ENCODE measurements at regions not wholly inside any gene's neighbourhood (a gene's known extent, or its start where the extent isn't known, plus 50 kb on each side); places are given as distances from the start of the nearest gene placed in this dataset.

DNA sequence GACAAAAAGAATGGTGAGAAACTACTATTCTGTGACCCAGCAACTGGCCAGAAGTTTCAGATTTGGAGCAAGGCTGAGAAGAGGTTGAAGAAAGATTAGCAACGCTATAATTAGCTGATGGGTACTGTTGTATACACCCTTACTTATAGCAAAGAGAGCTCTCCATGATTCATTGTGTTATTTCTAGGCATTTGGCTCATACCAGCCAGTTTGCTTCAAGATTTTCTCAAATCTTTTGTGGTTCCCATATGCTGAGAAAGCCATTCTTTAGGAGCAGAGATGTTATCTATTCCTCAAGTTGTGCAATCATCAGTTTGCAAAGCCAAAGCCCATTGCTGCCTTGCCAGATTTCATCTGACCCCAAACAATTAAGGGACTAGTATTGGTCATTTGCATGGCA is 179.4 kb downstream of the ETS1 start:
- DNase-seq = peak; percentile 72 to 73

DNA sequence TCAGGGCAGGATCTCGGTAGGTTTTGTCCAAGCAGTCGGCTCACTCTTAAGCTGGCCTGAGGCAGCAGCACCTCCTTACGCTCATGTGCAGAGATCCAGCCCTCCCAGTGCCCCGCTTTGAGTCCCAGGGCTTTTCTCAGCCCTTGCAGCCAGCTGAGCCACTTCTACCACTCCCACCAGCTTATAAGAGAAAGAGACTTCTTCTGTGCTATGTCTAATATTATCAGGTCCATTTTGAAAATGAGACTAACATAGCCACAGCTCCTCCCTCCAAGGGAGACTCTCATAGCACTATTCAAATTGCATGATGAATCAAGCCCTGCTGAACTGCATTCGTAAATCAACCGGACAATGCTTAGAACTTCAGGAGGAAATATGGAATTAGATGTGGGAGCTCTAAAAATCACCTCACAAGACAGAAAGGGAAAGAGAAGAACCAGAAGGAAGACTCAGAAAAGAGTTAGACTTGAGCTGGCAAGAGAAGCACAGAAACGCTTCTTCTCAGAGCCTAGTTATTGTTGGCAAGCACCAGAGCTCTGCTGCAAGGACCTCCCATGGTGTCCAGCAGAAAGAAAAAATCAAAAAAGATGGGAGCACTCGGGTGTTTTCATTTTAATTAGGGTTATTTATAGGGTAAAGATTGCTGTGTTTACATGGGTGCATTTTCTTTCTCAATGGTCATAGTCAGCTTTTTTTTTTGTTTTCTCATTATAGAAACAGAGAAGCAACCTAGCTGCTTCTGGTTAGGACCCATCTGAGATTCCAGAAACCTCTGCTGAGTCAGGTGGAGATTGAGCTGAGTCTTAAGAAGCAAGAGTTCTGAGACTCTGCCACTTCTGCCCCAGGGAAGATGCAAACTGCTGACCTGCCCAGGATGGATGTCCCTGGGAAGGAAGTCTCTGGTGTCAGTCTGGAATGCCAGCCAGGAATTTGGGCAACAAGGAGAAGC is 181.4 kb downstream of the ETS1 start:
- no peak for DNase-seq

DNA sequence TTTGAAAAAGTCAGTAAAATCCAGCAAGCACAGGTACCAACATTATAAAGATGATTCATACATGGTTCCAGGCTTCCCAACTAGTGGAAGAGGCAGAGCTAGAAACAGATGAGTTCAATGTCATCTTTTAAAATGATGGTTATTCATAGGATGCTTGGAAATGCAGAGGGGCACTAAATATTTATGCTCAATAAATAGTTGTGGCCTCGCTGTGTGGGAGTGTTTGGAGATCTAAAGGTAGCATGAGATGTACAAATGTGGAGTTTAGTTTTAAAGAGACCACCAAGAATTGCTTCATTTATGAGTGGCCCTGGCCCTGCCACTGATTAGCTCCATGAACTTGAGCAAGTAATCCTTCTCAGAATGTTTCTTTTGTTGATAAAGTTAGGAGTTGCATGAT is 182.2 kb downstream of the ETS1 start:
- no peak for DNase-seq

DNA sequence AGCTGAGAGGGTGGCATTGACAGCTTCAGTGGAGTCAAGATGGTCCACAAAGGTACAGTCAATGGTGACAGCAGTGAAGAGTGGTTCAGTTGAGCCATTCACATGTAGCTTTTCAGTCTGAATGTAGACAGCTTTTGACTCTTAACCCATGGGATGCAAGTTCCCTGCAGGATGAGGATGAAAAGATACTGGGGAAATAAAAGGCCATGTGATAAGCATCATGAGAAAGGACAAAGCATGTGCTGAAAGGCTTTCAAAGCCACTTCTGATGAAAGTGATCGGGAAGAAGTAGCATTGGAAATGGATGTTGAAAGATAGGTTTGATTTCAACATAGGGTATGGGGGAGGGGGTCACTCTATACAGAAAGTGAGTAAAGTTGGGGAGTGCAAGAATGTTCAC is 182.9 kb downstream of the ETS1 start:
- no peak for DNase-seq

DNA sequence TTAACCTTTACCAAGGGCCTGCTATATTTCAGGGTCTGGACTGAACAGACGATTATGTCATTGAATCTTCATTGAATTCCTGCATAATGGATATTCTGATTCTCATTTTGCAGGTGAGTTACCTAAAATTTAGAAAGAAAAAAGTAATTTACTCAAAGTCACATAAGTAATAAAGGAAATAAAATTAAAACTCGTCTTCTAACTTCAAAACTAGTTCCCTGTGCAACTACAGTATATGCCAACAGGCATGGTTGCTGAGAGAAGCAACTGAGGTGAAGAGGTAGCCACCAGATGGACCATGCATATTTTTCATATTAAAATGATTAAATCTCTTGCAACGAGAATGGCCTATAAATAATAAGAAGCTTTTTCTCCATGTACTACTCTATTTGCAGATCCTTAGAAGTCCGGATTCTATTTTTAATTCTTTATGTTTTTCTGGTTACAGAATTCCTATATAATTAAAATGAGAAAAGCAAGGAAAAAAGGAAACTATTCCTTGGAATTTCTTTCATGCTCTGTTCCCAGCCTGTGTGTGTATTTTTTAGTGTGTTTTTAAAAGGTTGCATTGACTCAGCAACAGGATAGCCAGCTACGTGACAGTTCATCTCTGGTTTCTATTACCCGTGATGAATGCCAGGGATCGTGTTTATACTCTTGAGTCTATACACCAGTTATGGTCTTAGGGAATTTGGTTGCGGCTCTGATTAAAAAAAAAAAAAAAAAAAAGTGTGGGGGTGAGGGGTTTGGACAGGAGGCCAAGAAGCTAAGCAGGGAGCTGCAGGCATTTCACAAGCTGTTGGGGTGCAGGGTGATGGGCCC is 186.8 kb downstream of the ETS1 start:
- DNase-seq = no peak

DNA sequence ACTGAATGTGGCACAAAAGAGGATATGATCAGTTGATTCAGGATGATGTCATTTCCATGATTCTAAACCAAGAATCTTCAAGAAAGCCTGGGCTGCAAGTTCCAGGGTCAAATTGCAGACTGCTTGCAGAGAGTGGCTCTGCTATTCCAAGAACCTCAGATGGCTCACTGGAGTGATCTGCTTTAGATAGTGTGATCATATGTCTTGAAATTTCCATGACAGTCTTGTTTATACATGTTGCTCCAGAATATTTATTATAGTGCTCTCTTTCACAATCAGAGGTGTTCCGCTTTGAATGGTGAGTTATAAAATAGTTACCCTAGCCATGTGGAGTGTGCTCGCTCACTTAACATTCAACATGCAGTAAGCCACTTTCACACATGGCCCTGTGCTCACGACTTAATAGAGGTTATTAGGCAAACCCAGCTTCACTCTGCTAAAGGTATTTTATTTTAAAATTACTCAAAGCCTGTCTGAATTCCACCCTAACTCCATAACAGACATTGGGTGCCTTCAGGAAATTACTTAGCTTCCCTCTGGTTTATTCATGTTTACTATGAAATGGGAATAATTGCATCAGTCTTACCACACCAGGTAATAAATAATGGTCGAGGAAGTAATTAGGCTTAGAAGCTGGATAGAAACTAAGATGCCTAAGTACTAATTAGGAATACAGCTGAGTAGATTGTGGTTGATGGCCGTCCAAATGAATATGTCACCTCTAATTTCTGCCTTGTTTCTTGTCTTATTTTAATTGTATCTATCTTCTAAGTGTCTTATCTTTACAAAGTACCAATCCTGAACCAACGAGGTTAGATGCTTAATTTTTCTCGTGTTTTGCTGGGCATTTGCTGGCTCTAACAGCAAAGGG is 187.9 kb downstream of the ETS1 start:
- no peak for DNase-seq

DNA sequence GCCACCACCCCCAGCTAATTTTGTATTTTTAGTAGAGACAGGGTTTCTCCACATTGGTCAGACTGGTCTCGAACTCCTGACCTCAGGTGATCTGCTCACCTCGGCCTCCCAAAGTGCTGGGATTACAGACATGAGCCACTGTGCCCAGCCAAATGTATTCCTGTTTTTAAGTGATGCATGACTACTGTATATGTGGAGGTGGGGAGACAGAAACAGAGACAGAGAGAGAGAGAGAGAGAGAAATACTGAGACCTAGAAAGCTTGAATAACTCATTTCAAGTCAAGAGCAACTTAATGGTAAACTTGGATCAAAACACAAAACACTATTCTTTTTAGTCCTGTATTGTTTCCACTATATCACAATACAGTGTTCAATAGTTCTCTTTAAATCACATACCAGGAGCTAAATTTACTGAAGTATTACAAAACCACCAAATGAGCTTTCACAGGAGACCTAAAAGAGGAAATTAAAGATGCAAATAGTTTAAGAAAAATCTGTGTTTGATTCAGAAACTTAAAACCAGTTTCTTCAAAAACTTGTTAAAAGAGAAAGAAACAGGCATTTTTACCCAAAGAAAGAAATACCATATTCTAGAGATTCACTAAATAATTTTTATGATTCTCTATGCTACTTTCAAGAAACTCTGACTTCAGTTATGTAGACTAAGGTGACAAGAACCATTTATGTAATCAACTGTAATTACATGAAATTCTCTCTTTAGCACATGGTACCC is 188.7 kb downstream of the ETS1 start:
- DNase-seq = no peak

DNA sequence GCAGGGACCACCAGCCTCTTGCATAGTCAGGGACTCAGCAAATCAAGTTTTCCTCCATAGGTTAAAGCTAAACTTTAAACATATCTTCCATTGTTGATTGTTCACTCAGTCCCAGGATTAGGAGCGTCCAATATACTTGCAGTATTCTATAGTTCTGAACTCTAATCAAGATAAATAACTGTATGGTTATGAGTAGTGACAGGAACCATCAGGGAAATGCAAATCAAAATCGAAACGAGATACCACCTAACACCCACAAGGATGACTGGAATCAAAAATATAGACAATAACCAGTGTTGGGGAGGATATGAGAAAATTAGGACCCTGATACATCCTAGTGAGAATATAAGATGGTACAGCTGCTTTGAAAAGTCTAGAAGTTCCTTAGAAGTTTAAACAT is 190.0 kb downstream of the ETS1 start:
- DNase-seq = no peak

DNA sequence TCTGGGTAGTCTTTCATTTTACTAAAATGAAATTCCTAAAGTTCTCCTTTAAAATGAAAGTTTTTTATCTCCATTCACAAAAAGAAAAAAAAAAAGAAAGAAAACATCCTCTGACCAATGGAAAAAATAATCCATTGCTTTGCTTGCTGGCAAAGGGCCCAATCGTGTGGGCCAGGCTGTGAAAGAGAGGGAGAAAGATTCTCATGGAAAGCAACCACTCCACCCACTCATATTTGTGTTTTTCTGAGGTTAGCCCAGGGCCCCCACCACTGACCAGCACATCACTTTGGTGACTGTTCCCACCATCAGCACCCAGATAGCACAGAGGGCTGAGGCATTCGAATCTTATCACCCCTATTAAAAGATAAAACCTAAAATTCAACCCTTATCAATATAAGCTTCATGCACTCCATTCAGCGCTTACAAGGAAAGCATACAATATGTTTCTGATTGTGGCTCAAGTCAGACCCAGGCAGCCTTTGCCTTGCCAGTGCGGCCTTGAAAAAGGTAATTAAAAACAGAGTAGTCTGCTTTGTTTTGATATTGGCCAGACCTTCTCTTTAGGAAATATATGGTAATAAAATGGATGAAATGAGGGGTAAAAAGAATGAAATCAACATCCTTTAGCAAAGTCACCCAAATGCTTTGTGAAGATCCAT is 192.8 kb downstream of the ETS1 start:
- DNase-seq = no peak

DNA sequence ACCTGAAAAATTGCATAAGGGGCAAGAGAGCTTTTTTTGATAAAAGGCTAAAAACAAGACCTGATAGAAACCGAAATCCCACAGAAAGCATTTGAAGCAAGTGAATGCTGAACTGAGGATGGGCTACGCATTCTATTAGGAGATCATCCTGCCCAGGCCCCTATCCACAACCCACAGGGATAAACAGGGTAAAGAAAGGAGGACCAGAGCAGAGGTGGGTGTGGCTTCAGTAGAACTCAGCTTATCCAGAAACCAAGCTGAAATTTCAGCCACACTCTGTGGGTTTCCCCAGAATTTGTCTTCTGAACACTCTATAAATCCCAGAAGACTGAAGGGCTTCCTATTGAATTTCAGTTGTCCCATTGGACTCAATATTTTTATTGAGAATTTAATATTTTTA is 195.1 kb downstream of the ETS1 start:
- DNase-seq = no peak

DNA sequence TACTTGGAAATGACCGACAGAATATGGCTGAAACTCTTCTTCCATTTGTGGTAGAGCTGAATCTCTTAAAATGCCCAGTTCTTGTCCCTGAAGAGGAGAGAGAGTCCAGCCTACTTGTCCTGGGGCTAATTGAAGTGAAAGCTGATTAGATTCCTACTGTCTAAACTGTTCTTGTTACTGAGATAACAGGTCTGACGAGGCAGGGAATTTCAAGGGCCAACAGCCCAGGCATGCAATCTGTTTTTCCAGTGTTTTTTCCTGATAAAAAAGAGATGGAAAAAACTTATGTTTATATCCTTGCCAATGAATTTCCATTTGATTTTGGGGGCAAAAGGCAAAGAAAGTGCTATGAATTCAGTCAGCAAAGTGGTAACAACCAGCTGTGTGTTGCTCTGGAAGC is 195.5 kb downstream of the ETS1 start:
- DNase-seq = no peak

DNA sequence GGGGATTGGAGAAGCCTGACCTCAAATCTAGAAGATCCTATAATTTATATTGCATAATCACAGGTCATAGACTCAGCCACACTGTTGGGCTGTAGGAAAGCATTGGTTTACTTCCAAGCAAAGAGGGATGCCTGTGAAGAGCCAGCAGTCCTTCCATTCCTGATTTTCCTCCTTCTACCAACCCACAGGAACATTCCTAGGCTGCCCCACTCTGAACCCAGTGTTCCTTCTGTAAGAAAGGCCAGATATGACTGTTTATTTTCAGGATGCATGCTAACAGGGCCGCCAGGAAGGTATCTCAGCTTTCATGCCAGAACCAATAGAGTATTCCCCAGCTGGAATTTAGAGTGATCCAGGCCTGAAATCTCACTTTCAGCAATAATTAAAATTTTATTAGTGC is 197.1 kb downstream of the ETS1 start:
- no peak for DNase-seq

DNA sequence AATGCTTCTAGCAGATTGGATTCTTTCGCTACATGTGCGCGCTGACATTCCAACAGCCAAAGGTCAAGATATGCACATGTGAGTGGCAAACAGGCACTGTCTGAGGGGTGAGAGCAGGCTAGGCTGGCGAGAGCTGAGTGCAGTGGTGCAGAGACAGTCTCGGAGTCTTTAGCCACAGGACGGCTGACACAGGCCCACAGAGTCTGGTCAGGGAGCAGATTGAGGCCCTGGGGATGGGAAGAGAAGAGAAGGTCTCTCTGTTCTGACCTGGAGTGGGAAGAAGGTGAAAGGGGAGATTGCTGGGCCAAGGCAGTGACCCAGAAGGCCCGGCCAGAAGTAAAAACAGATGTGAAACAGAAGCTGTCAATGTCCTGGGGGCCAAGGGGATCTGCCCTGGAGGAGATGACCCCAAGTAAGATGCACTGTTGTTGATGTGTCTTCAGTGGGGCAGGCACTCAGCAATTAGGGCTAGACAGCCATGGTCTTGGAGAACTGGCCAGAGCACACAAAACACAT is 197.8 kb downstream of the ETS1 start:
- no peak for DNase-seq

DNA sequence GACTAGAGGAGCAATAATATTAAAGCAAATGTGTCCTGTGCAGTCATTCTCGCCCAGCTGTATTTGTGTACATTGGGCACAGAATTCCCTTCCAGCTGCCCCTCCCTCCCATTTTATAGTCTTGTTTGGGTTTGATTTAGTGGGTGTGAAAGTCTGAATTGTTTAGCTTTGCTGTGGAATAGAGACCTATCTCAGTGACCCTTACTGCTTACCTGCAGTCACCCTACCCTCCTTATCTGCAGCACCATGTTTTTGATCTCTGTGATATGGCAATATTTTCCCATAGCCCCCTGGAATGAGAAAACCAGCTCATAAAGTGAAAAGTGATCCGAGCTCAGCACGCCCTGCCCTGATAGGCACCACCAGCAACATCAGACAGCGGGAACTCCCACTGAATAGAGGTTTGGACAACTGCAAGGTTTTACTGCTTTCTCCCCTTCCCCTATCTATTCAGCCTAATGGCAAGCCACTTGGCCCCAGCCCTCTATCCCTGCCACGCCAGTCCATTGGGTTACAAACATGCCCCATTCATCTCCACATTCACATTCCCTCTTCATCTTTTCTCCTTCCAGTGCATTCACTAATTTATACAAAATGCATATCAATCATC is 199.0 kb downstream of the ETS1 start:
- no peak for DNase-seq

DNA sequence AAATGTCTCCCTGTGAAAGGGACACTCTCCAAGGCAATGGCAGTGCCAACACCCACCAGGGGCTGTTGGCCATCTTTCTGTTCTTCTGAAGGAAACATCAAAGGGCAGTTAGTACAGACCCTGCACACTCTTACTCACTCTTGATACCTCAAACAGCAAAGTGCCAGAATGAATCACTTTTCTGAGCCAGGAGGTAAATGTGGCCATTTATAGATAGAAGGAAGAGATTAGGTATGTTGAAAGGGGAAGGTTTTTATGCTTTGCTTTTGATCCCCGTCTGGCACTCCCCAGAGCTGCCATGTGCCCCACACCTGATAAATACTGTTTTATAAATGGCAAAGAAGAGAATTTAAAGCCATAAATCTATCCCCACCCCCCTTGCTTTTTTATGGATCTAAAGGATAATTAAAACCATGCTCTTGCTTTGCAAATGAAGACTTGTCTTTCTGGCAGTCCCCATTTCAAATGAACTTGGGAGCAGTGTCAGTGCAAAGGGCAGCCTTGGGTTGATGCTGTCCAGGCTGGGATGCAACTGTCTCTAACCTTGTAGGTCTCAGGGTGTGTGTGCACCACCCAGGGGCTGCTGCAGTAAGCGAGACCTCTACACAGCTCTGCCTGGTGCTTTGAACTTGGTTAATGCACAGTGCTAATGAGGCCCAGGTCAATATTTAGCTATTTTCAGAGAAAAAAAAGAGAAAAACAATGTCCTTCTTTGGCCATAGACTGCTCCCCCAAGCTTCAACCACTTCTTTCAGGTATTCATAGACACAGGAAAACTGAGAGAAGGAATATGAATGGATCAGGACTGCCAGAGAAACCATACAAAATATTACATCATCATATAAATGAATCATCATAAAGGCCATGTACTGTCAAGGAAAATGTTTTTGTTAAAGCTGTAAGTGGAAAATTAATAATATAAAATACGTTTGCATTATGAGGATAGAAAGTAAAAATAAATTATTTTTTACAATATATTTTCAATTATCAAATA is 207.5 kb downstream of the ETS1 start:
- DNase-seq = no peak

DNA sequence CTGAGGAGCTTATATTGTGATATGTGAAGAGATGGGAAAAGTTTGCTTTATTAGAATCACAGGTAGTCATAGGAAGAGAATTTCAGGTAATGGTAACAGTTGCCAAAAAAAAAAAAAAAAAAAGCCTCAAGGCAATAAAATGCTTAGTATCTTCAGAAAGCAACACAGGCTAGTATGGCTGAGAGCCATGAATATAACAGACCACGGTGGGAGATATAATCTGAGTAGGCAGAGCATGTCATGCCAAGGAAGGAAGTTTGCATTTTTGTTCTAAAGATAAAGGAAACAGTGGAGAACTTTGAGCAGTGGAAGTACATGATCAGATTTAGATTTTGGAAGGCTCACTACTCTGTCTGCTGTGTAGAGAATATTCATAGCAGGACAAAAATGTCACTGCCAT is 211.4 kb downstream of the ETS1 start:
- no peak for DNase-seq

DNA sequence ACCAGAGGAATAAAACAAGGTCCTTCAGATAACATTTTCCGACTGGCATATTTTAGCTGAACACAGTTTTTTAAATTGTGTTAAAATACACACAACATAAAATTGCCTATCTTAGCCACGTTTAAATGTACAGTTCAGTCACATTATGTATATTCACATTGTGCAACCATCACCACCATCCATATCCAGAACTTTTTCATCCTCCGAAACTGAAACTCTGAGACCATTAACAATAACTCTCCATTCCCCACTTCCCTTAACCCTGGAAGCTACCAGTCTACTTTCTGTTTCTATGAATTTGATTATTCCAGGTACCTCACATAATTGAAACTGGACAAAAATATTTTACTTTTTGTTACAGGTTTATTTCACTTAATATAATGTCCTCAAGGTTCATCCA is 213.3 kb downstream of the ETS1 start:
- no peak for DNase-seq

DNA sequence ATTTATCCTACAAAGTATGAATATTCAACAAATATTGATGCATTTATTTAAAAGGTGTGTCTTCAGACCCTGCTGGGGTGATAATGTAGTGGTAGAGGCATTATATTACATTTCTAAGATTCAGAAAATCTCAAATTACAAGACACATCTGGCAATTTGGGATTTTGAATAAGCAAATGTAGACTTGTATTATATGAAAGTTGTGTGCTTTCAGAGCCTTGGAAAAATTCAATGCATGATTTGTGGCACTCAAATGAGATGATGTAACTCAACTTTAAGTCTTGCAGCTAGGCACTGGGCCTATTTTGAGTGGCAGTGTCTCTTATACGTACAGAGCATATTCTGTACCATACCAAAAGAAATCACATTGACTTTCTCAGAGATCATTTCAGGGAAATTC is 214.4 kb downstream of the ETS1 start:
- DNase-seq = no peak

DNA sequence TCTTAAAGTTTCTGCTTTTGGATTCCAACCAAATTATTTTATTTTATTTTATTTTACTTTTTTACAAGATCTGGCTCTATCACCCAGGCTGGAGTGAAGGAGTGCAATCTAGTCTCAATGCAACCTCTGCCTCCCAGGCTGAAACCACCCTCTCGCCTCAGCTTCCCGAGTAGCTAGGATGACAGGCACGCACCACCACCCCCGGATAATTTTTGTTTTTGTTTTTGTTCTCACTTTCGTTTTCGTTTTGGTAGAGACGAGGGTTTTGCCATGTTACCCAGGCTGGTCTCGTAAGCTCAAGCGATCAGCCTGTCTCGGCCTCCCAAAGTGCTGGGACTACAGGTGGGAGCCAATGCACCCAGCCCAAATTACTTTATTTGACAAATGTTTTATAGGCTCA is 219.8 kb downstream of the ETS1 start:
- DNase-seq = no peak
